Kidney (tissue), 13 donors: ENCODE measurements at regions not wholly inside any gene's neighbourhood (a gene's known extent, or its start where the extent isn't known, plus 50 kb on each side); places are given as distances from the start of the nearest gene placed in this dataset.

Experiments
- DNase-seq, 5 donors: peaks; one replicate each; pipeline ENCODE4 v3.0.0-alpha.2; 2013 to 2020
- FAIRE-seq: peaks from 2 replicates; lab custom pipeline; 2012; peaks lifted over from hg19 to GRCh38; lab: Jason Lieb, UNC
- H3K27ac ChIP-seq, 2 donors: one replicate each; pipeline ENCODE4 v1.7.0; 2013; ENCODE audit warnings: low read depth in 2 of 2, low read length in 2 of 2, inconsistent platforms in 1 of 2
- H3K27me3 ChIP-seq: one replicate; pipeline ENCODE4 v1.7.1; 2013; ENCODE audit warnings: low read length, inconsistent platforms; ENCODE audit not compliant: control insufficient read depth, insufficient read depth
- H3K36me3 ChIP-seq, 3 donors: one replicate each; pipeline versions ENCODE4 v1.7.0 to v1.7.1; 2013; ENCODE audit warnings: low read length in 3 of 3, control low read depth in 1 of 3, inconsistent platforms in 1 of 3; ENCODE audit not compliant: insufficient read depth in 3 of 3, control insufficient read depth in 2 of 3
- H3K4me1 ChIP-seq, 3 donors: one replicate each; pipeline versions ENCODE4 v1.7.0 to v1.7.1; 2013; ENCODE audit warnings: low read length in 3 of 3, inconsistent platforms in 1 of 3, low read depth in 1 of 3; ENCODE audit not compliant: control insufficient read depth in 2 of 3, insufficient read depth in 2 of 3
- H3K4me3 ChIP-seq, 3 donors: one replicate each; pipeline versions ENCODE4 v1.7.0 to v1.8.1; 2013; ENCODE audit warnings: low read length in 3 of 3, control low read depth in 1 of 3, inconsistent platforms in 1 of 3
- H3K9ac ChIP-seq, 3 donors: one replicate each; pipeline versions ENCODE4 v1.7.0 to v1.7.1; 2013; ENCODE audit warnings: low read length in 3 of 3, control low read depth in 1 of 3, inconsistent platforms in 1 of 3
- H3K9me3 ChIP-seq, 3 donors: one replicate each; pipeline versions ENCODE4 v1.7.0 to v1.7.1; 2013; ENCODE audit warnings: low read length in 3 of 3, control low read depth in 1 of 3, inconsistent platforms in 1 of 3; ENCODE audit not compliant: control insufficient read depth in 2 of 3, insufficient read depth in 1 of 3
- intact Hi-C: fragments of 100-400 bp; cut with DNase I; formaldehyde crosslinking; loops from one replicate; pipeline ENCODE4 v1.11.1; 2022
- TF ChIP-seq, protein P1 (sequence below): IDR thresholded peaks from 3 replicates; pipeline ENCODE4 v1.5.1; 2012; ENCODE audit warnings: mild to moderate bottlenecking, moderate library complexity, borderline replicate concordance; ENCODE audit not compliant: insufficient read depth; ENCODE audit errors: extremely low read depth
- donor health status: control.
- donor health status: control.
- donor health status: control.
- donor health status: control.
- donor health status: control.
- donor health status: DM: yes; HTN: yes; CAD: no.
- donor health status: Normal renal cell carcinoma (clear cell type).

DNA sequence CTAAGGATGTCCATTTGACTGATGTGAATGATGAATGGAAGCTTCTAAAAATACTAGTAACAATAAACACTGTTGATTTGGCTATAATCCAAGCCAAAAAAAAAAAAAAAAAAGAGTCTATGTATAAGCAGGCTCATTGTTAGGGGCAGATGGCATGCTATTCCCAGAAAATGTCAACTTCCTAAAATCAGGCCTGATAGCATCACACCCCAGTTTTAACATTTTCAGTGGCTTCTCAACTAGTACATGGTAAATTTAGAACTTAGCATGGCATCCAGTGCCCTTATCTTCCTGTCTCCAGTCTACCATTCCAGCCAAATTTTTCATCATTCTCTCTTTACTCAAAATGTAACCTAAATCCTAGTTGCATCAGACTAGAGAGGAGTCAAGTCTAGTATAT lies 288.2 kb upstream of the ZNF385D start:
- Histone ChIP-seq H3K9ac (no peak overlapping the region), H3K27me3 (no peaks in the 10 kb centered on the region), H3K4me1 (no peaks in the 10 kb centered on the region), H3K27ac (no peak overlapping the region), H3K36me3 (no peaks in the 10 kb centered on the region), H3K9me3 (no peaks in the 10 kb centered on the region), H3K4me3 (no peak overlapping the region)
- intact Hi-C loops, result no loop called here
- DNase-seq, result no peak
- no peak for FAIRE-seq
- TF ChIP-seq, protein P1, sequence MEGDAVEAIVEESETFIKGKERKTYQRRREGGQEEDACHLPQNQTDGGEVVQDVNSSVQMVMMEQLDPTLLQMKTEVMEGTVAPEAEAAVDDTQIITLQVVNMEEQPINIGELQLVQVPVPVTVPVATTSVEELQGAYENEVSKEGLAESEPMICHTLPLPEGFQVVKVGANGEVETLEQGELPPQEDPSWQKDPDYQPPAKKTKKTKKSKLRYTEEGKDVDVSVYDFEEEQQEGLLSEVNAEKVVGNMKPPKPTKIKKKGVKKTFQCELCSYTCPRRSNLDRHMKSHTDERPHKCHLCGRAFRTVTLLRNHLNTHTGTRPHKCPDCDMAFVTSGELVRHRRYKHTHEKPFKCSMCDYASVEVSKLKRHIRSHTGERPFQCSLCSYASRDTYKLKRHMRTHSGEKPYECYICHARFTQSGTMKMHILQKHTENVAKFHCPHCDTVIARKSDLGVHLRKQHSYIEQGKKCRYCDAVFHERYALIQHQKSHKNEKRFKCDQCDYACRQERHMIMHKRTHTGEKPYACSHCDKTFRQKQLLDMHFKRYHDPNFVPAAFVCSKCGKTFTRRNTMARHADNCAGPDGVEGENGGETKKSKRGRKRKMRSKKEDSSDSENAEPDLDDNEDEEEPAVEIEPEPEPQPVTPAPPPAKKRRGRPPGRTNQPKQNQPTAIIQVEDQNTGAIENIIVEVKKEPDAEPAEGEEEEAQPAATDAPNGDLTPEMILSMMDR, result no peak

- Histone ChIP-seq H3K9me3 (no peaks in the 10 kb centered on the region), H3K4me1 (no peaks in the 10 kb centered on the region), H3K4me3 (no peak overlapping the region), H3K36me3 (no peaks in the 10 kb centered on the region), H3K27me3 (no peaks in the 10 kb centered on the region), H3K9ac (no peak overlapping the region), H3K27ac (no peak overlapping the region)
- TF ChIP-seq, protein P1, result no peak
- DNase-seq (no peak), FAIRE-seq (no peak)
- intact Hi-C loops, result no loop called here
Measured at GRCh38 chr3:22040150-22040549, 289.1 kb upstream of the ZNF385D start.

DNA sequence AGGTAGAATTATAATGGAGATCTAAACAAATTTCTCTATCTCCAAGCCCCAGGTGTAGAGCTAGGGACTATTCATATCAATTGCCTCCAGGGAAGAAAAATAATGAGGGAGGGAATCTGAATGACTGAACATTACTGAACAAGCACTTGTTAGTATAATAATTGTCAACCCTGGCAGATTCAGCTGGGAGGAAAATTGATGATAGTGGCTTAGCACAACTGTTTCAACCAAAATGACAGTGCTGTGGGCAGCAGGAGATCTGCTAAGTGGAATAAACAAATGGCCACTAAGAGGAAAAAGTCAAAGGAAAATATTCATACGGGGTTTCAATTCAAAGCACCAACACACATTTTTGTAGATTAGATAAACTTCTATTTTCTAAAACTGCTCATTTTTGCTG lies 294.9 kb upstream of the ZNF385D start:
- H3K36me3 ChIP-seq, result no peaks in the 10 kb centered on the region
- no peak for FAIRE-seq
- TF ChIP-seq, protein P1, result no peak

GRCh38 chr3:22063500-22063899 lies 312.5 kb upstream of the ZNF385D start:
- Histone ChIP-seq H3K4me1 (no peaks in the 10 kb centered on the region), H3K9ac (no peak overlapping the region), H3K4me3 (no peak overlapping the region), H3K9me3 (no peaks in the 10 kb centered on the region), H3K27ac (no peak overlapping the region), H3K27me3 (no peaks in the 10 kb centered on the region), H3K36me3 (no peaks in the 10 kb centered on the region)
- intact Hi-C loops, result no loop called here
- no peak for DNase-seq
- FAIRE-seq, result no peak
- TF ChIP-seq, protein P1, result no peak

More for the DNA sequence above, 294.9 kb upstream of the ZNF385D start:
- Histone ChIP-seq H3K27me3 (no peaks in the 10 kb centered on the region), H3K4me3 (no peak overlapping the region), H3K4me1 (no peaks in the 10 kb centered on the region), H3K9ac (no peak overlapping the region), H3K27ac (no peak overlapping the region), H3K9me3 (no peaks in the 10 kb centered on the region)
- intact Hi-C loops, result no loop called here
- DNase-seq, result no peak
